H9 (cell line): ENCODE measurements at regions not wholly inside any gene's neighbourhood (a gene's known extent, or its start where the extent isn't known, plus 50 kb on each side); places are given as distances from the start of the nearest gene placed in this dataset.

Experiments used
- DNase-seq: peaks from one replicate; pipeline ENCODE4 v3.0.0-alpha.2; 2017
- H2AFZ ChIP-seq: one replicate; pipeline ENCODE4 v1.6.1; 2013; ENCODE audit warnings: mild to moderate bottlenecking, low read length, control low read depth, moderate library complexity
- H2AK5ac ChIP-seq: 2 replicates; pipeline ENCODE4 v1.6.1; 2013; ENCODE audit warnings: low read length, control low read depth, mixed read lengths; ENCODE audit not compliant: insufficient read length
- H2BK120ac ChIP-seq: one replicate; pipeline ENCODE4 v1.6.1; 2013; ENCODE audit warnings: low read depth, mild to moderate bottlenecking, low read length, control low read depth, inconsistent platforms; ENCODE audit not compliant: poor library complexity, severe bottlenecking
- H2BK12ac ChIP-seq: 2 replicates; pipeline ENCODE4 v1.6.1; 2013; ENCODE audit warnings: low read length, control low read depth, mixed read lengths, low read depth; ENCODE audit not compliant: insufficient read length
- H2BK15ac ChIP-seq: 2 replicates; pipeline ENCODE4 v1.6.1; 2013; ENCODE audit warnings: low read depth, low read length, control low read depth
- H2BK20ac ChIP-seq: one replicate; pipeline ENCODE4 v1.6.1; 2013; ENCODE audit warnings: low read depth, mild to moderate bottlenecking, low read length, control low read depth, inconsistent platforms; ENCODE audit not compliant: poor library complexity, severe bottlenecking
- H2BK5ac ChIP-seq: 2 replicates; pipeline ENCODE4 v1.6.1; 2013; ENCODE audit warnings: low read length, control low read depth, mixed read lengths; ENCODE audit not compliant: insufficient read length
- H3K14ac ChIP-seq: 2 replicates; pipeline ENCODE4 v1.6.1; 2013; ENCODE audit warnings: low read length, control low read depth; ENCODE audit not compliant: insufficient read depth
- H3K18ac ChIP-seq: 2 replicates; pipeline ENCODE4 v1.6.1; 2013; ENCODE audit warnings: low read depth, mild to moderate bottlenecking, mixed read lengths, low read length, control low read depth; ENCODE audit not compliant: insufficient read length
- H3K23ac ChIP-seq: 2 replicates; pipeline ENCODE4 v1.6.1; 2013; ENCODE audit warnings: low read length, control low read depth, mixed read lengths, low read depth; ENCODE audit not compliant: insufficient read length
- H3K23me2 ChIP-seq: 2 replicates; pipeline ENCODE4 v1.6.1; 2013; ENCODE audit warnings: low read depth, mild to moderate bottlenecking, mixed read lengths, low read length, control low read depth; ENCODE audit not compliant: insufficient read length, poor library complexity, severe bottlenecking
- H3K27ac ChIP-seq: 2 replicates; pipeline ENCODE4 v1.5.1; 2013; ENCODE audit warnings: low read length, control low read depth, mixed read lengths, low read depth; ENCODE audit not compliant: insufficient read length
- H3K27me3 ChIP-seq: 2 replicates; pipeline ENCODE4 v1.6.1; 2013; ENCODE audit warnings: low read length, control low read depth, inconsistent platforms; ENCODE audit not compliant: insufficient read depth
- H3K4ac ChIP-seq: 2 replicates; pipeline ENCODE4 v1.6.1; 2013; ENCODE audit warnings: low read depth, mild to moderate bottlenecking, control low read depth, inconsistent platforms, low read length, moderate library complexity
- H3K4me1 ChIP-seq: 2 replicates; pipeline ENCODE4 v1.6.1; 2013; ENCODE audit warnings: low read length, control low read depth, inconsistent platforms; ENCODE audit not compliant: insufficient read depth
- H3K4me2 ChIP-seq: 2 replicates; pipeline ENCODE4 v1.6.1; 2013; ENCODE audit warnings: low read length, control low read depth, mixed read lengths; ENCODE audit not compliant: insufficient read length, insufficient read depth
- H3K56ac ChIP-seq: 2 replicates; pipeline ENCODE4 v1.6.1; 2013; ENCODE audit warnings: low read depth, mild to moderate bottlenecking, mixed read lengths, low read length, control low read depth; ENCODE audit not compliant: insufficient read length
- H3K79me1 ChIP-seq: 2 replicates; pipeline ENCODE4 v1.6.1; 2013; ENCODE audit warnings: low read depth, mild to moderate bottlenecking, moderate library complexity, low read length, control low read depth, inconsistent platforms; ENCODE audit not compliant: insufficient read depth, poor library complexity, severe bottlenecking
- H3K79me2 ChIP-seq: 2 replicates; pipeline ENCODE4 v1.6.1; 2013; ENCODE audit warnings: low read length, control low read depth, inconsistent platforms; ENCODE audit not compliant: insufficient read depth
- H3K9ac ChIP-seq: 2 replicates; pipeline ENCODE4 v1.6.1; 2013; ENCODE audit warnings: low read length, control low read depth, mixed read lengths; ENCODE audit not compliant: insufficient read length; ENCODE audit errors: extremely low read depth
- H3K9me3 ChIP-seq: one replicate; pipeline ENCODE4 v1.6.1; 2013; ENCODE audit warnings: low read depth, low read length, inconsistent platforms; ENCODE audit not compliant: control insufficient read depth
- H3T11ph ChIP-seq: one replicate; pipeline ENCODE4 v1.6.1; 2013; ENCODE audit warnings: mild to moderate bottlenecking, low read length, control low read depth, inconsistent platforms
- H4K20me1 ChIP-seq: one replicate; pipeline ENCODE4 v1.6.1; 2013; ENCODE audit not compliant: control insufficient read depth, insufficient read length, insufficient read depth
- H4K5ac ChIP-seq: 2 replicates; pipeline ENCODE4 v1.6.1; 2013; ENCODE audit warnings: low read depth, mild to moderate bottlenecking, mixed read lengths, low read length, control low read depth; ENCODE audit not compliant: insufficient read length
- H4K8ac ChIP-seq: replicated peaks from 2 replicates; pipeline ENCODE4 v1.6.1; 2013; ENCODE audit warnings: low read length, control low read depth, mixed read lengths, low read depth; ENCODE audit not compliant: insufficient read length
- H4K91ac ChIP-seq: 2 replicates; pipeline ENCODE4 v1.6.1; 2013; ENCODE audit warnings: low read depth, mild to moderate bottlenecking, moderate library complexity, mixed read lengths, low read length, control low read depth; ENCODE audit not compliant: insufficient read length
- H3K27ac Mint-ChIP-seq, 3 experiments: 2 replicates in 2 of 3; 3 replicates in 1 of 3; pipeline ENCODE4 v1.8.0; 2020 to 2021; ENCODE audit warnings: mixed read lengths in 3 of 3, mild to moderate bottlenecking in 1 of 3, moderate library complexity in 1 of 3
- H3K27me3 Mint-ChIP-seq: 2 replicates; pipeline ENCODE4 v1.8.0; 2021; ENCODE audit warnings: low read depth, mild to moderate bottlenecking, moderate library complexity, mixed read lengths
- H3K36me3 Mint-ChIP-seq, 3 experiments: 2 replicates in 2 of 3; 3 replicates in 1 of 3; pipeline ENCODE4 v1.8.0; 2020 to 2021; ENCODE audit warnings: low read depth in 3 of 3, mixed read lengths in 3 of 3; ENCODE audit not compliant: insufficient read depth in 1 of 3
- H3K4me1 Mint-ChIP-seq, 2 experiments: 2 replicates each; pipeline ENCODE4 v1.8.0; 2020; ENCODE audit warnings: mixed read lengths in 2 of 2
- H3K4me3 Mint-ChIP-seq, 2 experiments: 2 replicates in 1 of 2; 3 replicates in 1 of 2; pipeline ENCODE4 v1.8.0; 2020 to 2021; ENCODE audit warnings: mild to moderate bottlenecking in 2 of 2, mixed read lengths in 2 of 2, moderate library complexity in 1 of 2
- H3K9me3 Mint-ChIP-seq, 2 experiments: 2 replicates in 1 of 2; 3 replicates in 1 of 2; pipeline ENCODE4 v1.8.0; 2020; ENCODE audit warnings: mild to moderate bottlenecking in 2 of 2, mixed read lengths in 2 of 2, moderate library complexity in 1 of 2
- WGBS: extraction: QIAGEN DNeasy Blood & Tissue Kit; methylation state at CpG from one replicate; pipeline ENCODE4 v1.1.7; 2013; ENCODE audit warnings: missing lambda C conversion rate, low lambda C conversion rate, mixed read lengths; ENCODE audit not compliant: insufficient read length; ENCODE audit errors: extremely low coverage; 5-methylcytosine and 5-hydroxymethylcytosine counted together
- TF ChIP-seq, protein P1 (sequence below): fragments of 200-600 bp; sonication (generic); conservative IDR thresholded peaks from 3 replicates; pipeline ENCODE4 v1.8.0; 2021; ENCODE audit warnings: antibody characterized with exemption, mild to moderate bottlenecking

- WGBS, result no CpG with 5 or more reads among the region's 4 CpGs
These were observed 214.1 kb upstream of the PLEKHG7 start for GRCh38 chr12:92488735-92489134.

More at GRCh38 chr12:92488735-92489134, 214.1 kb upstream of the PLEKHG7 start:
- Histone ChIP-seq H3K23me2 (no peaks in the 10 kb centered on the region), H4K91ac (no peak overlapping the region), H2AFZ (no peak overlapping the region), H3K56ac (no peak overlapping the region), H2BK12ac (no peak overlapping the region), H3K4ac (no peak overlapping the region), H2BK20ac (no peak overlapping the region), H2BK5ac (no peak overlapping the region), H3T11ph (no peak overlapping the region), H3K23ac (no peak overlapping the region), H3K14ac (no peak overlapping the region), H3K27me3 (no peaks in the 10 kb centered on the region), H3K9me3 (no peaks in the 10 kb centered on the region), H3K79me1 (no peaks in the 10 kb centered on the region), H3K9ac (no peak overlapping the region), H3K4me1 (no peaks in the 10 kb centered on the region), H3K79me2 (no peaks in the 10 kb centered on the region), H2AK5ac (no peak overlapping the region), H4K8ac (no peak overlapping the region), H2BK120ac (no peak overlapping the region), H3K27ac (no peak overlapping the region), H3K18ac (no peak overlapping the region), H2BK15ac (no peak overlapping the region), H3K4me2 (no peak overlapping the region), H4K20me1 (no peaks in the 10 kb centered on the region), H4K5ac (no peak overlapping the region)
- Mint-ChIP-seq H3K27me3 (no peaks in the 10 kb centered on the region), H3K4me3 (no peak overlapping the region), H3K4me1 (peaks cover 21% of the 10 kb centered on the region in 2 experiments), H3K9me3 (peaks cover 0 to 4% of the 10 kb centered on the region in 2 experiments; a peak in 2 of 5 replicates), H3K36me3 (peaks cover 0 to 5% (median 0%) of the 10 kb centered on the region in 3 experiments; a peak in 3 of 7 replicates), H3K27ac (no peak overlapping the region)
- TF ChIP-seq, protein P1, sequence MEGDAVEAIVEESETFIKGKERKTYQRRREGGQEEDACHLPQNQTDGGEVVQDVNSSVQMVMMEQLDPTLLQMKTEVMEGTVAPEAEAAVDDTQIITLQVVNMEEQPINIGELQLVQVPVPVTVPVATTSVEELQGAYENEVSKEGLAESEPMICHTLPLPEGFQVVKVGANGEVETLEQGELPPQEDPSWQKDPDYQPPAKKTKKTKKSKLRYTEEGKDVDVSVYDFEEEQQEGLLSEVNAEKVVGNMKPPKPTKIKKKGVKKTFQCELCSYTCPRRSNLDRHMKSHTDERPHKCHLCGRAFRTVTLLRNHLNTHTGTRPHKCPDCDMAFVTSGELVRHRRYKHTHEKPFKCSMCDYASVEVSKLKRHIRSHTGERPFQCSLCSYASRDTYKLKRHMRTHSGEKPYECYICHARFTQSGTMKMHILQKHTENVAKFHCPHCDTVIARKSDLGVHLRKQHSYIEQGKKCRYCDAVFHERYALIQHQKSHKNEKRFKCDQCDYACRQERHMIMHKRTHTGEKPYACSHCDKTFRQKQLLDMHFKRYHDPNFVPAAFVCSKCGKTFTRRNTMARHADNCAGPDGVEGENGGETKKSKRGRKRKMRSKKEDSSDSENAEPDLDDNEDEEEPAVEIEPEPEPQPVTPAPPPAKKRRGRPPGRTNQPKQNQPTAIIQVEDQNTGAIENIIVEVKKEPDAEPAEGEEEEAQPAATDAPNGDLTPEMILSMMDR, result no peak
- DNase-seq, result no peak
